CD14-positive monocyte (primary cell): ENCODE measurements at regions not wholly inside any gene's neighbourhood (a gene's known extent, or its start where the extent isn't known, plus 50 kb on each side); places are given as distances from the start of the nearest gene placed in this dataset.

Source experiments
- DNase-seq, 3 donors: peaks; one replicate each; pipeline ENCODE4 v3.0.0-alpha.2; 2011 to 2022
- H2AFZ ChIP-seq: 2 replicates; pipeline ENCODE4 v1.6.0; 2012; ENCODE audit warnings: mild to moderate bottlenecking, low read depth, low read length, inconsistent platforms; ENCODE audit not compliant: insufficient read depth, poor library complexity, severe bottlenecking
- H3K27ac ChIP-seq, 2 donors: 1 replicate in 1 of 2; 2 replicates in 1 of 2; pipeline ENCODE4 v1.5.1; 2012 to 2013; ENCODE audit warnings: low read length in 2 of 2, control low read depth in 1 of 2, inconsistent platforms in 1 of 2, low read depth in 1 of 2, mild to moderate bottlenecking in 1 of 2
- H3K27me3 ChIP-seq, 2 donors: one replicate each; pipeline versions ENCODE4 v1.6.0 to v1.6.1; 2011 to 2013; ENCODE audit warnings: low read length in 2 of 2; ENCODE audit not compliant: control insufficient read depth in 2 of 2, insufficient read depth in 2 of 2
- H3K36me3 ChIP-seq, 2 donors: replicated peaks in 1 of 2; 1 replicate in 1 of 2; 2 replicates in 1 of 2; pipeline versions ENCODE4 v1.5.1 to v1.6.1; 2012 to 2013; ENCODE audit warnings: low read length in 2 of 2, control low read depth in 1 of 2, inconsistent platforms in 1 of 2, mild to moderate bottlenecking in 1 of 2; ENCODE audit not compliant: insufficient read depth in 2 of 2, control insufficient read depth in 1 of 2
- H3K4me1 ChIP-seq, 2 donors: 1 replicate in 1 of 2; 2 replicates in 1 of 2; pipeline versions ENCODE4 v1.5.1 to v1.6.1; 2012 to 2013; ENCODE audit warnings: low read length in 2 of 2, control low read depth in 1 of 2, inconsistent platforms in 1 of 2, mild to moderate bottlenecking in 1 of 2, moderate library complexity in 1 of 2; ENCODE audit not compliant: insufficient read depth in 2 of 2, control insufficient read depth in 1 of 2
- H3K4me2 ChIP-seq: replicated peaks from 2 replicates; pipeline ENCODE3; 2012; ENCODE audit warnings: low read length, moderate library complexity, mild to moderate bottlenecking; ENCODE audit not compliant: poor library complexity, severe bottlenecking; ENCODE audit errors: extremely low read depth
- H3K4me3 ChIP-seq, 3 experiments: fragments of 200-600 bp in 1 of 3; sonication (generic) in 1 of 3; replicated peaks in 1 of 3; 1 replicate in 2 of 3; 2 replicates in 1 of 3; pipeline ENCODE4 v1.5.1; 2011 to 2013; ENCODE audit warnings: low read length in 3 of 3, mild to moderate bottlenecking in 3 of 3, control low read depth in 2 of 3, low read depth in 2 of 3, inconsistent platforms in 1 of 3, moderate library complexity in 1 of 3
- H3K79me2 ChIP-seq: 2 replicates; pipeline ENCODE4 v1.6.0; 2012; ENCODE audit warnings: mild to moderate bottlenecking, control low read depth, inconsistent platforms, low read length, moderate library complexity; ENCODE audit not compliant: insufficient read depth
- H3K9ac ChIP-seq: 2 replicates; pipeline ENCODE4 v1.6.0; 2017; ENCODE audit warnings: low read length, mild to moderate bottlenecking; ENCODE audit not compliant: insufficient read depth, poor library complexity, severe bottlenecking
- H3K9me3 ChIP-seq, 2 donors: replicated peaks in 1 of 2; 1 replicate in 1 of 2; 2 replicates in 1 of 2; pipeline versions ENCODE4 v1.5.1 to v1.6.1; 2012 to 2013; ENCODE audit warnings: low read length in 2 of 2, control low read depth in 1 of 2; ENCODE audit not compliant: control insufficient read depth in 1 of 2, insufficient read depth in 1 of 2
- H4K20me1 ChIP-seq: 2 replicates; pipeline ENCODE4 v1.6.0; 2012; ENCODE audit warnings: mild to moderate bottlenecking, low read length, control low read depth, moderate library complexity; ENCODE audit not compliant: insufficient read depth
- H3K27ac Mint-ChIP-seq, 7 donors: one replicate each; pipeline ENCODE4 v1.8.0; 2020; ENCODE audit warnings: mild to moderate bottlenecking in 7 of 7, mixed read lengths in 7 of 7, moderate library complexity in 6 of 7, inconsistent platforms in 2 of 7
- H3K27me3 Mint-ChIP-seq, 3 donors: one replicate each; pipeline ENCODE4 v1.8.0; 2021 to 2022; ENCODE audit warnings: low read depth in 3 of 3, mild to moderate bottlenecking in 3 of 3, mixed read lengths in 3 of 3, moderate library complexity in 3 of 3, inconsistent platforms in 1 of 3
- H3K36me3 Mint-ChIP-seq, 2 donors: one replicate each; pipeline ENCODE4 v1.8.0; 2020; ENCODE audit warnings: mixed read lengths in 2 of 2, inconsistent platforms in 1 of 2, mild to moderate bottlenecking in 1 of 2
- H3K4me1 Mint-ChIP-seq: one replicate; pipeline ENCODE4 v1.8.0; 2020; ENCODE audit warnings: mild to moderate bottlenecking, mixed read lengths
- H3K4me3 Mint-ChIP-seq, 2 donors: one replicate each; pipeline ENCODE4 v1.8.0; 2020; ENCODE audit warnings: mild to moderate bottlenecking in 2 of 2, mixed read lengths in 2 of 2, moderate library complexity in 1 of 2
- H3K9me3 Mint-ChIP-seq, 7 donors: one replicate each; pipeline ENCODE4 v1.8.0; 2020 to 2022; ENCODE audit warnings: mixed read lengths in 7 of 7, mild to moderate bottlenecking in 6 of 7, moderate library complexity in 6 of 7, inconsistent platforms in 2 of 7
- WGBS: methylation state at CpG from one replicate; pipeline ENCODE4 v1.1.5; 2013; ENCODE audit warnings: missing lambda C conversion rate; ENCODE audit not compliant: insufficient coverage; 5-methylcytosine and 5-hydroxymethylcytosine counted together
- intact Hi-C, 2 donors: fragments of 100-400 bp; cut with micrococcal nuclease; formaldehyde crosslinking; loops; one replicate each; pipeline versions ENCODE4 v1.15.0 to v1.15.1; 2023
- TF ChIP-seq, protein P1 (sequence below): fragments of 200-600 bp; IDR thresholded peaks from one replicate; pipeline ENCODE4 v1.8.0; 2022; ENCODE audit warnings: antibody characterized with exemption, mild to moderate bottlenecking

DNA sequence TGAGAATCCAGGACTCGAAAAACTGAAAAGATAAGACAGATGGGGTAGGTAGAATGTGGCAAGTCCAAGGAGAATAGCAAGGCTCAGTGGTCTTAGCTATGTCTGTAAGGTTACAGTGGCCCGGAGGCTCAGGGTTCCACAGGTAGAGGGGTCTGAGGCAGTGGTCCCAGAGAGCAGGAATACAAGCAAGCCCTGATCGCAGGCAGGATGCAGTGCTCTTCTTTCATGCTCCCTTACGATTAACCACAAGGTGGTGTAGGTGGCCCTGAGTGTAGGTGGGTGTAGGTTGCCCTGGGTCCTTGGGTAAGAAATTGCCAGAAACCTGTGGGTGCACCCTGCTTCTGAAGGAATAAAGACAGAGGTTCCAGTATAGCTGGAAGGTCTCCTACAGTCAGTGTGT lies 99.1 kb upstream of the RAB3GAP2 start:
- Mint-ChIP-seq H3K4me3 (no peak overlapping the region), H3K9me3 (peaks cover 0 to 6% (median 2%) of the 10 kb centered on the region in 7 donors), H3K27ac (no peak overlapping the region), H3K4me1 (no peaks in the 10 kb centered on the region), H3K27me3 (peaks cover 2 to 8% (median 7%) of the 10 kb centered on the region in 3 donors), H3K36me3 (no peaks in the 10 kb centered on the region)
- Histone ChIP-seq H3K4me2 (no peak overlapping the region), H3K27ac (no peak overlapping the region), H4K20me1 (no peaks in the 10 kb centered on the region), H3K27me3 (no peaks in the 10 kb centered on the region), H2AFZ (no peak overlapping the region), H3K79me2 (no peaks in the 10 kb centered on the region), H3K4me3 (no peak overlapping the region), H3K36me3 (no peaks in the 10 kb centered on the region), H3K9ac (no peak overlapping the region), H3K4me1 (no peaks in the 10 kb centered on the region), H3K9me3 (no peaks in the 10 kb centered on the region)
- no peak for DNase-seq
- TF ChIP-seq, protein P1, sequence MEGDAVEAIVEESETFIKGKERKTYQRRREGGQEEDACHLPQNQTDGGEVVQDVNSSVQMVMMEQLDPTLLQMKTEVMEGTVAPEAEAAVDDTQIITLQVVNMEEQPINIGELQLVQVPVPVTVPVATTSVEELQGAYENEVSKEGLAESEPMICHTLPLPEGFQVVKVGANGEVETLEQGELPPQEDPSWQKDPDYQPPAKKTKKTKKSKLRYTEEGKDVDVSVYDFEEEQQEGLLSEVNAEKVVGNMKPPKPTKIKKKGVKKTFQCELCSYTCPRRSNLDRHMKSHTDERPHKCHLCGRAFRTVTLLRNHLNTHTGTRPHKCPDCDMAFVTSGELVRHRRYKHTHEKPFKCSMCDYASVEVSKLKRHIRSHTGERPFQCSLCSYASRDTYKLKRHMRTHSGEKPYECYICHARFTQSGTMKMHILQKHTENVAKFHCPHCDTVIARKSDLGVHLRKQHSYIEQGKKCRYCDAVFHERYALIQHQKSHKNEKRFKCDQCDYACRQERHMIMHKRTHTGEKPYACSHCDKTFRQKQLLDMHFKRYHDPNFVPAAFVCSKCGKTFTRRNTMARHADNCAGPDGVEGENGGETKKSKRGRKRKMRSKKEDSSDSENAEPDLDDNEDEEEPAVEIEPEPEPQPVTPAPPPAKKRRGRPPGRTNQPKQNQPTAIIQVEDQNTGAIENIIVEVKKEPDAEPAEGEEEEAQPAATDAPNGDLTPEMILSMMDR, result no peak
- intact Hi-C loops, result no loop called here
- 98% methylated on average over 4 of the region's 4 CpGs for WGBS

DNA sequence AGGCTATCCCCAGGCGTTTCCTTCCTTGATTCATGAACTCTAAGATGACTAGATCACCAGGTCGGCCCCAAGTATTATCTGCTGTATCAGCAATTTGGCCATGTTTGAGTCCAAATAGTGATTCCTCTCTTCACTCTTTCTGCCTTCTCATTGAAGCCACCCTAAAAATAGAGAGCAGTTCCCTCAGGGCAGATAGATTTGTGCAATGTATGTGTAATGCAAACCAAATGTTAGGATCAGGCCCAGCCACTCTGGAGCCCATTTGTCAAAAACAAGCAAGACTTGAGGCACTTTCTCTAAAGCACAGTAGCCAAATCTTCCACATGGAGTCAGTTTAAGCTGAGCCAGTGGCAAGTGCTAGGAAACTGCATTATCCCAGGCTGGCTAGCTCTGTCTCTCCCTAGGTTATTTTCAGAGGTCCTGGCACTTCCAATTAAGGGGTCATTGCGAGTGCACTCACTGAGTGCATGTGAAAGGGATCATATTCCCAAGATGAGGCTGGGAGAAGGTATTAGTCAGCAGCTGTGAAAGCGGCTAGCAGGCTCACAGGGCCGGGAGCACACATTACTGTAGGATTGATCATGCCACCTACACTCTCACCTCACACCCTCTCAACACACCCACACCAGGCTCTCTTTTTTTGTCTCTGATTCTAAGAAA lies 97.9 kb upstream of the RAB3GAP2 start:
- Histone ChIP-seq H3K4me1 (no peaks in the 10 kb centered on the region), H3K9ac (no peak overlapping the region), H3K27me3 (no peaks in the 10 kb centered on the region), H3K27ac (no peak overlapping the region), H3K4me2 (no peak overlapping the region), H3K79me2 (no peaks in the 10 kb centered on the region), H3K36me3 (no peaks in the 10 kb centered on the region), H3K4me3 (no peak overlapping the region), H4K20me1 (no peaks in the 10 kb centered on the region), H2AFZ (no peak overlapping the region), H3K9me3 (no peaks in the 10 kb centered on the region)
- H3K9me3 Mint-ChIP-seq, result peaks cover 0 to 6% (median 0%) of the 10 kb centered on the region in 7 donors
- H3K27me3 Mint-ChIP-seq, result peaks cover 4 to 8% (median 7%) of the 10 kb centered on the region in 3 donors
- H3K27ac Mint-ChIP-seq, result no peak overlapping the region
- TF ChIP-seq, protein P1, result no peak
- no peaks in the 10 kb centered on the region for H3K36me3 Mint-ChIP-seq
- H3K4me3 Mint-ChIP-seq, result no peak overlapping the region
- 66% methylated on average over 3 of the region's 5 CpGs for WGBS
- DNase-seq, result no peak
- intact Hi-C loops, result no loop called here
- H3K4me1 Mint-ChIP-seq, result no peaks in the 10 kb centered on the region
